Activated CD4-positive, alpha-beta memory T cell treated with anti-CD3 and anti-CD28 coated beads for 36 hours (primary cell): ENCODE measurements at regions not wholly inside any gene's neighbourhood (a gene's known extent, or its start where the extent isn't known, plus 50 kb on each side); places are given as distances from the start of the nearest gene placed in this dataset.
"Not testable (repeated sequence)": the region's sequence is repeated elsewhere in the genome, so short reads cannot be mapped to it uniquely, and the experiment has no call there.

Experiments
- CTCF ChIA-PET: fragments of 350-600 bp; sonication (Branson Sonifier 250); formaldehyde crosslinking; loops from one replicate; lab custom pipeline; 2021; ENCODE audit warnings: antibody characterized with exemption, inconsistent platforms; lab: Charles Lee
- POLR2A ChIA-PET: fragments of 350-600 bp; sonication (Branson Sonifier 250); formaldehyde crosslinking; loops from one replicate; lab custom pipeline; 2021; ENCODE audit warnings: antibody characterized with exemption; lab: Charles Lee
- DNase-seq: peaks from one replicate; pipeline ENCODE4 v3.0.0-alpha.2; 2020
- H3K27ac Mint-ChIP-seq: one replicate; pipeline ENCODE4 v1.8.0; 2021; ENCODE audit warnings: mixed read lengths
- H3K27me3 Mint-ChIP-seq: one replicate; pipeline ENCODE4 v1.8.0; 2021; ENCODE audit warnings: mixed read lengths
- H3K36me3 Mint-ChIP-seq: one replicate; pipeline ENCODE4 v1.8.0; 2021; ENCODE audit warnings: mixed read lengths
- H3K4me1 Mint-ChIP-seq: one replicate; pipeline ENCODE4 v1.8.0; 2021; ENCODE audit warnings: low read depth, mixed read lengths
- H3K4me3 Mint-ChIP-seq: one replicate; pipeline ENCODE4 v1.8.0; 2021; ENCODE audit warnings: mild to moderate bottlenecking, mixed read lengths
- H3K9me3 Mint-ChIP-seq: one replicate; pipeline ENCODE4 v1.8.0; 2021; ENCODE audit warnings: mixed read lengths
- intact Hi-C: fragments of 100-400 bp; cut with micrococcal nuclease; formaldehyde crosslinking; loops from one replicate; pipeline ENCODE4 v1.15.1; 2023

DNA sequence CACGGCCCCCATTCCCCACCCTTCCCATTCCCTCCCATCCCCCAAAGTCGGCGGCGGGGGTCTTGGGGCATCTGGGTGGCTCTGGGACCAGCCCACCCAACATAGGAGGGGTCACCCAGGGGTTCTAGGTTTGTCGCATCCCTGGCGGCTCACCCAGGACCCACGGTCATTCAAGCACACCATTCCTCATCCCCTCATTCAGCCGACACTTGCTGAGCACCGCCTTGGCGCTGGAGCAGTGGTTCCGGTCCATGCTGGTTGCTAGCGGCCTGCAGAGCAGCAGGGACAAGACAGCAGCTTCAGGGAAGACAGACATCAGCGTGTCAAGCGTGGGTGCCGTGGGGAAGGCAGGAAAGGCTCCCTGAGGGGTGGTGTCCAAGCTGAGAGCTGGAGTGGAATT, 50.5 kb upstream of the OTOS start:
- DNase-seq: no peak
- Mint-ChIP-seq H3K27me3 (peaks cover 20% of the 10 kb centered on the region), H3K27ac (no peak overlapping the region), H3K9me3 (peaks cover 10% of the 10 kb centered on the region), H3K4me3 (no peak overlapping the region), H3K36me3 (peaks cover 2% of the 10 kb centered on the region), H3K4me1 (no peaks in the 10 kb centered on the region)
- POLR2A ChIA-PET: no interaction called here
- intact Hi-C loops: no loop called here
- CTCF ChIA-PET: no interaction called here

GRCh38 chr2:240192661-240193060, 52.2 kb upstream of the OTOS start:
- H3K9me3 Mint-ChIP-seq: peaks cover 8% of the 10 kb centered on the region
- H3K27me3 Mint-ChIP-seq: peaks cover 19% of the 10 kb centered on the region
- H3K4me3 Mint-ChIP-seq: no peak overlapping the region
- DNase-seq: no peak
- no peak overlapping the region for H3K27ac Mint-ChIP-seq
- ChIA-PET CTCF (interaction anchor here (1.2 kb wide), 1 partner anchor 13 kb away, joined by 3 read pairs; no protein-coding TSS in a partner anchor), POLR2A (no interaction called here)
- H3K4me1 Mint-ChIP-seq: no peaks in the 10 kb centered on the region
- intact Hi-C loops: no loop called here
- peaks cover 2% of the 10 kb centered on the region for H3K36me3 Mint-ChIP-seq

DNA sequence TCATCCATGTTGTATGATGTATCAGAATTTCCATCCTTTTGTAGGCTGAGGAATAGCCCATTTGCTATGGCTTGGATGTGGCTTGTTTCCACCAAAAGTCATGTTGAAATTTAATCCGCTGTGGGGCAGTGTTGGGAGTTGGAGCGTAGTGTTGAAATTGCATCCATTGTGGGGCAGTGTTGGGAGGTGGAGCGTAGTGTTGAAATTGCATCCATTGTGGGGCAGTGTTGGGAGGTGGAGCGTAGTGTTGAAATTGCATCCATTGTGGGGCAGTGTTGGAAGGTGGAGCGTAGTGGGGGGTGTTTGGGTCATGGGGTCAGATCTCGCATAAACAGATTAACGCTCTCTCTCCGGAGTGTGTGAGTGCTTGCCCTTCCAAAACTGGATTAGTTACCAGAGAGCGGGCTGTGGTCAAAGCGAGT, 53.9 kb upstream of the OTOS start:
- CTCF ChIA-PET: interaction anchor here (0.7 kb wide), 1 partner anchor 373 kb away, joined by 3 read pairs; no protein-coding TSS in a partner anchor
- peaks cover 18% of the 10 kb centered on the region for H3K27me3 Mint-ChIP-seq
- H3K4me3 Mint-ChIP-seq, intact Hi-C loops, H3K36me3 Mint-ChIP-seq, H3K9me3 Mint-ChIP-seq, DNase-seq, H3K27ac Mint-ChIP-seq, POLR2A ChIA-PET, H3K4me1 Mint-ChIP-seq: not testable (repeated sequence)

DNA sequence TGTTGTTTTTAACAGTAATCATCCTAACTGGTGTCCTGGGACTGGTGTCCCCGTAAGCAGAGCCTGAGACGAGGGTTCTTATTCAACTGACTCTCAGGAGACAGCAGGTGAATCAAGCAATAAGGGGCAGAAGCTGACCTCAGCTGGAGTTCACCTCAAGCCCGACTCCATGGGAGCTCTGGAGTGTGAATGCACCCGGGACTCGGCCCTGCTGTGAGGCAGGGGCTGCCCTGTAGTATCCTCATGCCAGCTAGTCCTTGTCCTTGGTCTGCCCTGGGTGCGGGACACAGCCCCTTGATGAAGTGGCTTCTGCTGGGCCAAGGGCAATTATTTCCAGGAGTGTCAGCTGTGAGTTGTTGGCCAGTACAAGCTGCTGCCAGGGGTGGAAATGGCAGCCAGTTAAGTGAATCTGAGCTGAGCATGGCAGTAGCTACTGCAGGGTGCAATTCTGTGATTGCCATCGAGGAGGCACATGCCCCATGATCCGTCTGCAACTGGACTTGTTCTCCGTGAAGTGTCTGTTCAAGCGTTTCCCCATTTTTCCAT, 54.9 kb upstream of the OTOS start:
- CTCF ChIA-PET: no interaction called here
- no peaks in the 10 kb centered on the region for H3K9me3 Mint-ChIP-seq
- no peaks in the 10 kb centered on the region for H3K36me3 Mint-ChIP-seq
- H3K4me3 Mint-ChIP-seq: no peak overlapping the region
- no peak overlapping the region for H3K27ac Mint-ChIP-seq
- H3K27me3 Mint-ChIP-seq: peaks cover 16% of the 10 kb centered on the region
- no peak for DNase-seq
- no peaks in the 10 kb centered on the region for H3K4me1 Mint-ChIP-seq
- POLR2A ChIA-PET: no interaction called here
- intact Hi-C loops: no loop called here

DNA sequence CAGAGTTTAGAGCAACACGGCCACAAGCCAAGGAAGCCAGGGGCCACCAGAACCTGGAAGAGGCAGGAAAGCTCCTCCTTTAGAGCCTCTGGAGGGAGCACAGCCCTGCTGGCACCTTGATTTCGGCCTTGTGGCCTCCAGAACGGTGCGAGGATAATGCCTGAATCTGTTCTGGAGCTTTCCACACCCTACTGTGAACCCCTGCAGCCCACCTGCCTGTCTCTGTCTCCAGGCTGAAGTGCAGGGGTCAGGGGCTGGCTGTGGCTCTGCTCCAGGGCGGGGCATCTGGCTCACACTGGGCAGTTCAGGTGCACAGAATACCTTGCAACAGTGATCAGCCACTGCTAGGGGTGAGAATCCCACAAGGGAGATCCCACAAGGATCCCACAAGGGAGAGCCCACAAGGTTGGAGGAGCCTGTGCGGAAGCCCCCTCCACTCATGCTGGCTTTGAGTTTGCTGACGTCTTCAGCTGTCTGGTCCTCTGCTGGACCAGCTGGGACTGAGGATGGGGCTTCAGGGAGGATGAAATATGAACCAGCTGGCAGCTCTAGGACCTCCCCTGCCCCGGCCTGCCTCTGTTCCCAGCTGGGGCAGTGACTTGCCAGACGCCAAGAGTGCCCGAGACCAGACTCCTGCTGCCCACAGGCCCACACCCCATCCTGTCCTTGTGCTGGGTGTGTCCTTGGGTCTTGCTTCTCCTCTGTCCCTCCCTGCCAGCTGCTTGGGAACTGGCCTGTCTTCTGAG, 56.4 kb upstream of the OTOS start:
- Mint-ChIP-seq H3K27ac (no peak overlapping the region), H3K36me3 (no peaks in the 10 kb centered on the region), H3K4me3 (no peak overlapping the region), H3K4me1 (no peaks in the 10 kb centered on the region), H3K9me3 (no peaks in the 10 kb centered on the region), H3K27me3 (peaks cover 22% of the 10 kb centered on the region)
- intact Hi-C loops: no loop called here
- ChIA-PET CTCF (no interaction called here), POLR2A (no interaction called here)
- DNase-seq: no peak

- Mint-ChIP-seq H3K4me3 (no peak overlapping the region), H3K27ac (no peak overlapping the region), H3K9me3 (no peaks in the 10 kb centered on the region), H3K36me3 (no peaks in the 10 kb centered on the region), H3K27me3 (peaks cover 19% of the 10 kb centered on the region), H3K4me1 (no peaks in the 10 kb centered on the region)
- POLR2A ChIA-PET: no interaction called here
- CTCF ChIA-PET: no interaction called here
- DNase-seq: no peak
- intact Hi-C loops: no loop called here
These were observed 57.1 kb upstream of the OTOS start for GRCh38 chr2:240197462-240198139.

GRCh38 chr2:240198226-240198625, 57.8 kb upstream of the OTOS start:
- ChIA-PET POLR2A (no interaction called here), CTCF (no interaction called here)
- Mint-ChIP-seq H3K27ac (no peak overlapping the region), H3K4me3 (no peak overlapping the region), H3K27me3 (peaks cover 22% of the 10 kb centered on the region), H3K4me1 (no peaks in the 10 kb centered on the region), H3K36me3 (no peaks in the 10 kb centered on the region), H3K9me3 (no peaks in the 10 kb centered on the region)
- intact Hi-C loops: no loop called here
- no peak for DNase-seq

GRCh38 chr2:240199133-240199870, 58.8 kb upstream of the OTOS start:
- CTCF ChIA-PET: interaction anchor here (0.7 kb wide), 1 partner anchor 190 kb away, joined by 3 read pairs; no protein-coding TSS in a partner anchor
- H3K36me3 Mint-ChIP-seq: no peaks in the 10 kb centered on the region
- H3K9me3 Mint-ChIP-seq: no peaks in the 10 kb centered on the region
- H3K4me3 Mint-ChIP-seq: no peak overlapping the region
- POLR2A ChIA-PET: no interaction called here
- intact Hi-C loops: no loop called here
- H3K27ac Mint-ChIP-seq: no peak overlapping the region
- H3K4me1 Mint-ChIP-seq: no peaks in the 10 kb centered on the region
- peaks cover 22% of the 10 kb centered on the region for H3K27me3 Mint-ChIP-seq
- DNase-seq: no peak

DNA sequence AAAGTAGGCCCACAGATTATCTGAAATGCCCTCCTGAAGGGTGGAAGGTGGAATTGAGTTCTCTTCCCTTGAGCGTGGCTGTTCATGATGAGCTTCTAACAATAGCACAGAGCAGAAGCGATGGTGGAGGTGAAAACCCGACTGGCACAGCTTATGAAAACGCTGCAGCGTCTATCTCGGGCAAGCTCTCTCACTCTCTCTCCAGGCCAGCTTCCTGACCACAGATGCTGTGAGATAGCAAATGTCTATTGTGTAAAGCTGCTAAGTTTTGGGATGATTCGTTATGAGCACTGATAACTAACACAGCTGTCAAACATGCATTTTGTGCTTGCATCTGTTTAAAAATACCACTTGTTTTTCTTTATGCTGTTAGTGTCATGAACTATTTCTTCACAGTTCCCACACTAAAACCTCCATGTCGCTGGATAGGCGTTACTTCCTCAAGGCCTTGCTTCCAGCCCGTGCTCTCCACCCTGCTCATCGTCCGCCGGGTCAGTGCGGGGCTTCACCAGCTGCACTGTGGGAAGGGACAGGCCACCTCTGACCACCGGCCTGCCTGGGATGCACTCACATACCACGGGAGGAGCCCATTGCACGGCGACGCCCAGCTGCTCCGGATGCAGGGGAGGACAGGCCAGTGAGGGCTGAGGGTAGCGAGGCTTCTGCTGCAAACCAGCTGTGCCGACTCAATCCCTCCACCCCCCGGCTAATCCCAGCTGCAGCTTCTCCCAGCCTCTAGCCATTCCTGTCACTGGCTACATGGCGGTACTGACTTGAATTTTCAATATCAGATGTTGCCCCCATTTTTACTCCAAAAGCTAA, 60.0 kb upstream of the OTOS start:
- no peak overlapping the region for H3K27ac Mint-ChIP-seq
- CTCF ChIA-PET: no interaction called here
- H3K27me3 Mint-ChIP-seq: peaks cover 28% of the 10 kb centered on the region
- no peaks in the 10 kb centered on the region for H3K36me3 Mint-ChIP-seq
- peaks cover under 1% of the 10 kb centered on the region for H3K9me3 Mint-ChIP-seq
- intact Hi-C loops: no loop called here
- no peak for DNase-seq
- peaks cover 4% of the 10 kb centered on the region for H3K4me1 Mint-ChIP-seq
- POLR2A ChIA-PET: no interaction called here
- no peak overlapping the region for H3K4me3 Mint-ChIP-seq

- Mint-ChIP-seq H3K4me3 (no peak overlapping the region), H3K27ac (no peak overlapping the region), H3K4me1 (peaks cover 4% of the 10 kb centered on the region), H3K27me3 (peaks cover 31% of the 10 kb centered on the region), H3K36me3 (no peaks in the 10 kb centered on the region), H3K9me3 (peaks cover 8% of the 10 kb centered on the region)
- intact Hi-C loops: no loop called here
- POLR2A ChIA-PET: no interaction called here
- no peak for DNase-seq
- CTCF ChIA-PET: no interaction called here
These were observed 61.4 kb upstream of the OTOS start for GRCh38 chr2:240201866-240202265.

GRCh38 chr2:240202586-240202985, 62.1 kb upstream of the OTOS start:
- Mint-ChIP-seq H3K36me3 (no peaks in the 10 kb centered on the region), H3K9me3 (peaks cover 10% of the 10 kb centered on the region), H3K27me3 (peaks cover 33% of the 10 kb centered on the region), H3K27ac (no peak overlapping the region), H3K4me1 (peaks cover 4% of the 10 kb centered on the region), H3K4me3 (no peak overlapping the region)
- no peak for DNase-seq
- CTCF ChIA-PET: no interaction called here
- intact Hi-C loops: no loop called here
- POLR2A ChIA-PET: no interaction called here
